MCF 10A (cell line): ENCODE measurements at regions not wholly inside any gene's neighbourhood (a gene's known extent, or its start where the extent isn't known, plus 50 kb on each side); places are given as distances from the start of the nearest gene placed in this dataset.

Source experiments
- BruUV-seq: library from RNA; stranded (reverse); fragments of 400-500 nt; replicated peaks from 2 replicates; lab custom pipeline; 2021; lab: Mats Ljungman, UMichigan
- CTCF ChIA-PET: fragments of 300-600 bp; sonication (Branson Sonifier 250); formaldehyde crosslinking; extraction: SDS; loops from one replicate; lab custom pipeline; 2021; ENCODE audit warnings: antibody characterized with exemption, inconsistent platforms; lab: Yijun Ruan, JAX
- POLR2A ChIA-PET: fragments of 300-600, 350-650 bp; sonication (Branson Sonifier 250); formaldehyde crosslinking; extraction: SDS; loops from one replicate; lab custom pipeline; 2020; ENCODE audit warnings: antibody characterized with exemption, inconsistent platforms; lab: Yijun Ruan, JAX
- DNase-seq: peaks from one replicate; pipeline ENCODE4 v3.0.0-alpha.2; 2018; ENCODE audit not compliant: unreplicated experiment
- H3K27ac Mint-ChIP-seq: one replicate; pipeline ENCODE4 v1.8.0; 2022; ENCODE audit warnings: mild to moderate bottlenecking, low read depth, mixed read lengths; ENCODE audit not compliant: unreplicated experiment
- H3K27me3 Mint-ChIP-seq: one replicate; pipeline ENCODE4 v1.8.0; 2022; ENCODE audit warnings: mixed read lengths; ENCODE audit not compliant: insufficient read depth, unreplicated experiment
- H3K36me3 Mint-ChIP-seq: one replicate; pipeline ENCODE4 v1.8.0; 2022; ENCODE audit warnings: mild to moderate bottlenecking, moderate library complexity, mixed read lengths; ENCODE audit not compliant: insufficient read depth, unreplicated experiment
- H3K4me1 Mint-ChIP-seq: one replicate; pipeline ENCODE4 v1.8.0; 2022; ENCODE audit warnings: mixed read lengths; ENCODE audit not compliant: insufficient read depth, unreplicated experiment
- H3K4me3 Mint-ChIP-seq: one replicate; pipeline ENCODE4 v1.8.0; 2022; ENCODE audit warnings: mild to moderate bottlenecking, moderate library complexity, mixed read lengths; ENCODE audit not compliant: unreplicated experiment
- H3K9me3 Mint-ChIP-seq: one replicate; pipeline ENCODE4 v1.8.0; 2022; ENCODE audit warnings: mixed read lengths; ENCODE audit not compliant: unreplicated experiment
- CTCF ChIP-seq: fragments of 200-600 bp; IDR thresholded peaks from one replicate; pipeline ENCODE4 v1.8.0; 2022; ENCODE audit warnings: antibody characterized with exemption, mild to moderate bottlenecking; ENCODE audit not compliant: unreplicated experiment
- intact Hi-C: fragments of 100-400 bp; cut with micrococcal nuclease; formaldehyde crosslinking; loops from 2 replicates; pipeline ENCODE4 v1.14.1; 2022

- ChIA-PET POLR2A (interaction anchor here (0.6 to 4.3 kb wide), 10 partner anchors 79 to 433 kb away, joined by 3 to 31 read pairs (median 4); partner anchors contain the start of genes PIGC and SUCO), CTCF (interaction anchor here (0.5 to 10.8 kb wide), 63 partner anchors 8 to 903 kb away, joined by 3 to 220 read pairs (median 5); partner anchors contain the start of genes C1orf105, FASLG and PIGC)
- no peaks in the 10 kb centered on the region for H3K9me3 Mint-ChIP-seq
- BruUV-seq: no TSS peak
- no peaks in the 10 kb centered on the region for H3K27me3 Mint-ChIP-seq
- no peaks in the 10 kb centered on the region for H3K36me3 Mint-ChIP-seq
- H3K4me1 Mint-ChIP-seq: peaks cover 35% of the 10 kb centered on the region
- no peak for TF ChIP-seq CTCF
- H3K4me3 Mint-ChIP-seq: no peak overlapping the region
- no peak overlapping the region for H3K27ac Mint-ChIP-seq
- DNase-seq: no peak
- intact Hi-C loops: no loop called here
Measured at GRCh38 chr1:172720339-172720738, 61.4 kb downstream of the FASLG start.

GRCh38 chr1:172723251-172723650, 64.3 kb downstream of the FASLG start:
- H3K27me3 Mint-ChIP-seq: no peaks in the 10 kb centered on the region
- H3K4me1 Mint-ChIP-seq: peaks cover 22% of the 10 kb centered on the region
- CTCF ChIA-PET: interaction anchor here (0.6 to 10.8 kb wide), 7 partner anchors 12 to 535 kb away, joined by 3 to 220 read pairs (median 4); partner anchors contain the start of gene SUCO
- no TSS peak for BruUV-seq
- no peak overlapping the region for H3K4me3 Mint-ChIP-seq
- POLR2A ChIA-PET: interaction anchor here (0.6 kb wide), 3 partner anchors 9 to 1970 kb away, joined by 3 to 4 read pairs (median 3); no protein-coding TSS in a partner anchor
- no peak for DNase-seq
- no peaks in the 10 kb centered on the region for H3K36me3 Mint-ChIP-seq
- H3K27ac Mint-ChIP-seq: no peak overlapping the region
- intact Hi-C loops: no loop called here
- H3K9me3 Mint-ChIP-seq: peaks cover 8% of the 10 kb centered on the region
- TF ChIP-seq CTCF: no peak

- no peak for DNase-seq
- H3K27me3 Mint-ChIP-seq: no peaks in the 10 kb centered on the region
- peaks cover 8% of the 10 kb centered on the region for H3K9me3 Mint-ChIP-seq
- POLR2A ChIA-PET: no interaction called here
- peaks cover 13% of the 10 kb centered on the region for H3K4me1 Mint-ChIP-seq
- CTCF ChIA-PET: interaction anchor here (1.3 to 10.8 kb wide), 3 partner anchors 18 to 477 kb away, joined by 4 to 220 read pairs (median 97); no protein-coding TSS in a partner anchor
- no peak overlapping the region for H3K27ac Mint-ChIP-seq
- TF ChIP-seq CTCF: no peak
- no peaks in the 10 kb centered on the region for H3K36me3 Mint-ChIP-seq
- H3K4me3 Mint-ChIP-seq: no peak overlapping the region
- no TSS peak for BruUV-seq
- intact Hi-C loops: no loop called here
Measured at GRCh38 chr1:172724232-172724631, 65.3 kb downstream of the FASLG start.

GRCh38 chr1:172724765-172725613, 66.1 kb downstream of the FASLG start:
- no peak for DNase-seq
- TF ChIP-seq CTCF: no peak
- H3K4me3 Mint-ChIP-seq: no peak overlapping the region
- H3K9me3 Mint-ChIP-seq: peaks cover 8% of the 10 kb centered on the region
- H3K4me1 Mint-ChIP-seq: peaks cover 6% of the 10 kb centered on the region
- POLR2A ChIA-PET: interaction anchor here (0.6 kb wide), 2 partner anchors 118 to 1103 kb away, joined by 3 to 5 read pairs; no protein-coding TSS in a partner anchor
- no peak overlapping the region for H3K27ac Mint-ChIP-seq
- BruUV-seq: no TSS peak
- H3K36me3 Mint-ChIP-seq: no peaks in the 10 kb centered on the region
- CTCF ChIA-PET: interaction anchor here (0.6 to 10.8 kb wide), 7 partner anchors 18 to 1039 kb away, joined by 3 to 220 read pairs (median 3); no protein-coding TSS in a partner anchor
- H3K27me3 Mint-ChIP-seq: no peaks in the 10 kb centered on the region
- intact Hi-C loops: no loop called here
